GM12872 (cell line): ENCODE measurements at regions not wholly inside any gene's neighbourhood (a gene's known extent, or its start where the extent isn't known, plus 50 kb on each side); places are given as distances from the start of the nearest gene placed in this dataset.

Experiments used
- TF ChIP-seq, protein P1 (sequence below): IDR thresholded peaks from 3 replicates; pipeline ENCODE4 v1.5.1; 2011; ENCODE audit warnings: low read depth, mild to moderate bottlenecking, low read length, moderate library complexity; ENCODE audit not compliant: insufficient read depth

DNA sequence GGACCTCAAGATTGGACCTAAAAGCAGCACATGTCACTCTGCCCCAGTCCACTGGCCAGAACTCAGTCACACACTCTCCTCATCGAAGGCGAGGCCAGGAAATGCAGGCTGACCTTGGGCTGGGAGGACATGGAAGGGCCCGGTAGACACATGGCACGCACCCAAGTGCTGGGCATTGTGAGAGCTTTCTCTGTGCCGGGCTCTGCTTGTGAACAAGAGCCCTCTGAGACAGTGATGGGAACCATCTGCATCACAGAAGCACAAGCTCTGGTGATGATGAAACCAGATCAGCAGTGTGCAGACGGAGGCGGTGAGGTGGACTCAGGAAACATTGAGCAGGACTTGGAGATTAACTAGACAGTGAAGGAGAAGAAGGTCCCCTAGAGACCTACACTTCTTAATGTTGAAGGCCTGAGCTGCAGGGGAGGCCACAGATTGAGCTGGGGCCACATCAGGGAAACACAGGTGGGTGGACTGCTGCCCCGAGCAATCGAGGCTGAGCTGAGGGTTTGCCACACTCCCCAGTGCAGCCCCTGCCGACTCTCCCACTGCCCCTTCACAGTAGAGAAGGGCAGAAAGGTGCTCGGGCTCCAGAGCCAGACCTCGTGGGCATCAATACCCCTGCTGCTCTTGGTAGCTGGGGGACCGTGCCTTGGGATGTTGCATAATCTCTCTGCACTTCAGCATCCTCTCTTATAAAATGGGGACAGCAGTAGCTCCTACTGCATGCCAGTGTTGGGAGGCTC, 1460.5 kb downstream of the TBC1D22A start:
- TF ChIP-seq, protein P1, sequence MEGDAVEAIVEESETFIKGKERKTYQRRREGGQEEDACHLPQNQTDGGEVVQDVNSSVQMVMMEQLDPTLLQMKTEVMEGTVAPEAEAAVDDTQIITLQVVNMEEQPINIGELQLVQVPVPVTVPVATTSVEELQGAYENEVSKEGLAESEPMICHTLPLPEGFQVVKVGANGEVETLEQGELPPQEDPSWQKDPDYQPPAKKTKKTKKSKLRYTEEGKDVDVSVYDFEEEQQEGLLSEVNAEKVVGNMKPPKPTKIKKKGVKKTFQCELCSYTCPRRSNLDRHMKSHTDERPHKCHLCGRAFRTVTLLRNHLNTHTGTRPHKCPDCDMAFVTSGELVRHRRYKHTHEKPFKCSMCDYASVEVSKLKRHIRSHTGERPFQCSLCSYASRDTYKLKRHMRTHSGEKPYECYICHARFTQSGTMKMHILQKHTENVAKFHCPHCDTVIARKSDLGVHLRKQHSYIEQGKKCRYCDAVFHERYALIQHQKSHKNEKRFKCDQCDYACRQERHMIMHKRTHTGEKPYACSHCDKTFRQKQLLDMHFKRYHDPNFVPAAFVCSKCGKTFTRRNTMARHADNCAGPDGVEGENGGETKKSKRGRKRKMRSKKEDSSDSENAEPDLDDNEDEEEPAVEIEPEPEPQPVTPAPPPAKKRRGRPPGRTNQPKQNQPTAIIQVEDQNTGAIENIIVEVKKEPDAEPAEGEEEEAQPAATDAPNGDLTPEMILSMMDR, result no peak

DNA sequence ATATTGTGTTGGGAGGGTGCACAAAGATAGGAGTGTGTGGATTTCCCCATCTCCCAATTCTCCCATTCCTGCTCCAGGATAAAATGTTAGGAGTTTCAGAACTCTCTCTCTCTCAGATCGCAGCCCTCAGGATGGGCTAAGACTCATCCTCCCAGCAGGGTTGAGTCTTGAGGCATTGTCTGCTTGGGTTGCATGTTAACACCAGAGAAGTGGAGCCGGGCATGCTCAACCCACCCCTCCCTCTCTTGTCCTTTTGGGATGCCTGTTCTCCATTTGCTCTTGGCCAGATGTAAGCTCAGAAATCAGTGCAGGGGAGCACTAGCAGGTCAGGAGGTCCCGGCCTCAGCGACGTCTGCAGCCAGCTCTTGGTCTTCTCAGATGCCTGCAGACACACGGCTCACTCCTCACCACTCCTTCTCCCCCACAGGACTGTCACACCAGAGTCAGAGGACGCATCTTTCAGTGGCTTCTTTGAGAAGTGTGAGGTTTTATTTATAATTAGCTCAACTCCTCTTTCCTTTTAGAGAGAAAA, 1456.5 kb downstream of the TBC1D22A start:
- TF ChIP-seq, protein P1, result no peak

DNA sequence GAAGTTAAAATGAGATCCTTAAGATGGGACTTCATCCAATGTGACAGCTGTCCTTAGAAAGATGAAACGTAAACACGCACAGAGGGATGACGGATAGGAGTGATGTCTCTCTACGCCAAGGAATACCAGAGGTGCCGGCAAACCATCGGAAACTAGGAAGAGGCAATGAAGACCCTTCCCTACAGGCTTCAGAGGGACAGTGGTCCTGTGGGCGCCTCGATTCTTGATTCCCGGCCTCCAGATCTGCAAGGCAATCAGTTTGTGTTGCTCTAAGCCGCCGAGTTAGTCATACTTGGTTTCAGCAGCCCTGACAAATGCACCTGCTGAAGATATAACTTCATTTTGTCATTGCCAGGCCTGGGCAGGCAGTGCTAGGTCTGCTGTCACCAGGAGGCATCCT, 1455.1 kb downstream of the TBC1D22A start:
- TF ChIP-seq, protein P1, result no peak

DNA sequence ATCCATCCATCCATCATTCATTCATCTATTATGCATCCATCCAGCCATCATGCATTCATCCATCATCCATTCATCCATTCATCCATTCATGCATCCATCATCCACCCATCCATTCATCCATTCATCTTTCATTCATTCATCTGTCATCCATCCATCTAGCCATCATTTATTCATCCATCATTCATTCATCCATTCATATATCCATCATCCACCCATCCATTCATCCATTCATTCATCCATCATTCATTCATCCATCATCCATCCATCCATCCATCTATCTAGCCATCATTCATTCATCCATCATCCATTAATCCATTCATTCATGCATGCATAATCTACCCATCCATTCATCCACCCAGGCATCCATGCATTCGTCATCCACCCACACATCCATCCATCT, 1450.3 kb downstream of the TBC1D22A start:
- TF ChIP-seq, protein P1, result no peak

DNA sequence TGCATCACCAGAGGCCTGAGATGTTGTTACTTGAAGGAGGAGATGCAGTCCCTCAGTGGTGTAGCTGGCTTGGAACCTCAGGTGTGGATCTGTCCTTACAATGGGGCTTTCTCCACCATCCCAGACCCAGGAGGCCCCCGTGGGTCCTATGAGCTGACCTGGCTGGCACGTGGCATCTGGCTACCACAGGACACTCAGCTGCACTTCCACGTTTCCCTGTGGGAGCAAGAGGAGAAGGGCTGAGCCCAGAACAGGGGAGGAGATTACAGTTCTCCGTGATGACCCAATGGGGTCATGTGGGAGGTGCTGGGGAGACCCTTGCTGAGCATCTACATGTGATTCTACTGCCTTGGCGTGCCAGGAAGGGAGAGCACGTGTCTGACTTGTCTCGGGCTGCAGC, 1448.4 kb downstream of the TBC1D22A start:
- TF ChIP-seq, protein P1, result no peak

DNA sequence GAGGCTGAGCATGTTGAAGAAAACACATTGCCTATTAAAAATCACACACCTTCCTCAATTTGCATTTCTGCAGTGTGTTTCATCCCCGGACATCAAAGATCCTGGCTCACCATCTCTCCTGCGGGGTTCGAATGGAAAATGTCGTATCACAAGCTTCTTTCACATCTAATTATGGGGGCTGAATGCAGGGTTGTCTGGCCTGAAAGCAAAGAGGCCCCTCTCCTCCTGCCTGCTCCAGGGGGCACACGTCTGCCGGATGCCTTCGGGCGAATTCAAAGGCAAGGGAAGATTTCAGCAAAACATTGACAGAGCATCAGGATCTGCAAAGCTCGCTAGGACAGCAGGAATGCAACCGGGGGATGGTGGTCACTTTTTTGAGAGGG, 1447.7 kb downstream of the TBC1D22A start:
- TF ChIP-seq, protein P1, result no peak

DNA sequence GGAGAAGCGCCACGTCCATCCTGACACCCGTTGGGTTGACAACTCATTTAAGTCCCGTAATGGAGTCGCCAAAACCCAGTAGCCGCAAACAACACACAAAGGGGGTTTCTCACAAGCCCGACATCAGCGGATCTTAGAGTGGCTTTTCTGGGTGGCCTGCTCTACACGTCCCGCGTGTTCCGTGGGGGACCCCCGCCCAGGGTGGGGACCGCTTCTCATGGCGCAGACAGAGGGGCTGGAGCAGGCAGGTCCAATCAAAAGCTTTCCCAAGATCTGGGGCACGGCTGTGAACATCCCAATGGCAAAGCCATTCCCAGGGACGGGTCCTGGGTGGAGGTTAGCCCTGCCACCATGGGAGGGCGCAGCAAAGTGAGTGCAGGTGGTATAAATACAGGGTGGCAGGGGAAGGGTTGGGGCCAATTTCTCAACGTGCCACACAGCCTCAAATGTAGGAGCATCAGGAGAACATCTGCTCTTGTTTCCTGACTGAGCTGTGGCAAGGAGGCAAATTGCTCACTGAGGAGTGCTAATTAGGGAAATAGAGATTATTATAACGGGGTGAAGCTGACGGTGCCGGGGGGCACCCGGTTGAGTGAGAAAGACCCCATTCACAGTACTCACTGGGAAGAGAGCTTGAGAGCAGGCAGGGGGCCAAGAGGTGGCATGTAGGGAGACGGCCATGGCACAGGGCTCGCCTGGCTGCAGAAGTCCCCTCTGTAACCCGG, 1447.2 kb downstream of the TBC1D22A start:
- TF ChIP-seq, protein P1, result no peak
